Adrenal gland (tissue), 5 donors: ENCODE measurements at regions not wholly inside any gene's neighbourhood (a gene's known extent, or its start where the extent isn't known, plus 50 kb on each side); places are given as distances from the start of the nearest gene placed in this dataset.

Source experiments
- CTCF ChIP-seq, 6 experiments: fragments of 450-650 bp in 4 of 6; fragments of 200-600 bp in 2 of 6; sonication (generic) in 1 of 6; IDR thresholded peaks; 1 replicate in 5 of 6; 2 replicates in 1 of 6; pipeline versions ENCODE4 v1.5.1 to v1.8.0; 2016 to 2021; ENCODE audit warnings: antibody characterized with exemption in 6 of 6, mild to moderate bottlenecking in 2 of 6, moderate library complexity in 1 of 6
- POLR2A ChIP-seq, 2 donors: fragments of 450-650 bp; IDR thresholded peaks; one replicate each; pipeline ENCODE4 v1.6.1; 2017; ENCODE audit warnings: antibody characterized with exemption in 2 of 2, mild to moderate bottlenecking in 2 of 2, moderate library complexity in 1 of 2
- donor health status: DM: no; HTN: no; CAD: no.

- TF ChIP-seq POLR2A (IDR thresholded peaks at IDR 0.05), result no peak
- no peak for TF ChIP-seq CTCF (IDR thresholded peaks at IDR 0.05)
Observed at GRCh38 chr3:30986551-30986950, 92.1 kb upstream of the GADL1 start.
